HG03520 (cell line): ENCODE measurements at regions not wholly inside any gene's neighbourhood (a gene's known extent, or its start where the extent isn't known, plus 50 kb on each side); places are given as distances from the start of the nearest gene placed in this dataset.
"Not testable (repeated sequence)": the region's sequence is repeated elsewhere in the genome, so short reads cannot be mapped to it uniquely, and the experiment has no call there.

ENCODE experiments used
- ATAC-seq: cut with Tn5 transposase; IDR thresholded peaks from one replicate; pipeline ENCODE4 v1.9.1; 2021; ENCODE audit warnings: mild to moderate bottlenecking, moderate library complexity; ENCODE audit not compliant: unreplicated experiment

DNA sequence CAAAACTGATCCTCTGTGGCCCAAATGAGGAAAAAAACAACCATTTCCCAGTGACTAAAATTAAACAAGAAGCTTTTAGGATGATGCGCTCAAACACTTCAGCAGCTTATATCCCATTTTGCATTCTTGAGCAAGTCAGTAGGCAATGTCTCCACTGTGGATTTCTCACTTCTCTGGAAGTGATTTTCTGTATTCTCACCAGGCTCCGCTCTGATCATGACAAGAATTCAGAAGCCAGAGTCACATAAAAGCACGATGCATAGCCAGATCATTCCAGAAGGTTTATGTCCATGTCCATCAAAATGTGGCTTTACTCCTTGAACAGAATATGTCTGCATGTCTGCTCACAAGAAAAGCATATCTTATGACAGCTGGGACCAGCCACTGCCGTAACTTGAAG is 481.4 kb downstream of the ADRA2A start:
- no peak for ATAC-seq

DNA sequence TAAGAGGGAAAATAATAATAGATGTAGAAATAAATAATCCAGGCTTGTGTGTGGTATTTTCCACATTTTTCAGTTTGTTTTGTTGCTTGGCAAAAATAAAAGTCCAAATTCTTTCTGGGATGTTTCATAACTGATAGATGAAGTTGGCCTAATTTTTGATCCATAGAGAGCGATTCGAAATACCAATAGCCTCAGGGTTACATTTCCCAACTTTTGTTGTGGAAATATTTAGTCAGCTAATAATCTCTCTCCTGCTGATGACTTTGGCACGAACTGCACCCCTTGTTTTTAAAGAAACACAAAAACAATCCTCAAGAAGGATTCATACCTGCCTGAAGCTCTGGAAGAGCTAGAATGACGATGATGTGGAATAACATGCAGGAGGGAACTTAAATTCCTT is 483.2 kb downstream of the ADRA2A start:
- ATAC-seq: no peak

DNA sequence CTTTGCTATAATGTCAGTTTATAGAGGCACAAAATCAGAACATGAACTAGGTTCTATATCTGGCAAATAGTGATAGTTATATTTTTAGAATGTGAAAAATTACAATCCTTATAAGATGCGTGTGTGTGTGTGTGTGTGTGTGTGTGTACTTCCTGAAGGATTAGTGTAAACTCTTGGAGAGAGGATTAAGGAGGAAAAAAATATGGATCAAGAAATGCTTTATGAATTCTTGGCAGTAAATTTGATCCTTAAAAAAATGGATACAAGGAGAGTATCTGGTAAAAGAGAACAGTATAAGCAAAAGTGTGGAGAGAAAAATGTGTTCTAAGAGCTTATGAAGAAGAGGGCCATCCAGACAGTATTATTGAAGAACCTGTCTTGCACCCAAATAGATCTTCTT is 484.3 kb downstream of the ADRA2A start:
- no peak for ATAC-seq

DNA sequence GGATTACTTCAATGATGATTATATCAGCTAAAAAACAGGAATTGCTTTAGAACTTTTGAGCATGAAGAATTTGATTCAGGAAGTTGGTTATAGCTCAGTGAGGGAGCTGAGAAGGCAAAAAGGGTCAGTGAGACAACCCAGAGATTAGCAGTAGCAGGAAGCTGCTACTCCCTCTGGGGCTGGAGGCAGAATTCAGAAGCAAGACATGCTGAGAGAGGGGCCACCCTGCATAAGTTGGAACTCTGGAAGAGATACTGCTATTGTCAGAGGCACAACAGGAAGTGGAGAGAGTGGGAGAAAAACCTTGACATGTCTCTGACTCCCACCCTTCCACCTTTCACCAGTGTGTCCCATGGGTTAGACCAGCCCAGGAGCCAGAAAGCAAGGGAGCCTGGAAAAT is 488.7 kb downstream of the ADRA2A start:
- ATAC-seq: no peak

DNA sequence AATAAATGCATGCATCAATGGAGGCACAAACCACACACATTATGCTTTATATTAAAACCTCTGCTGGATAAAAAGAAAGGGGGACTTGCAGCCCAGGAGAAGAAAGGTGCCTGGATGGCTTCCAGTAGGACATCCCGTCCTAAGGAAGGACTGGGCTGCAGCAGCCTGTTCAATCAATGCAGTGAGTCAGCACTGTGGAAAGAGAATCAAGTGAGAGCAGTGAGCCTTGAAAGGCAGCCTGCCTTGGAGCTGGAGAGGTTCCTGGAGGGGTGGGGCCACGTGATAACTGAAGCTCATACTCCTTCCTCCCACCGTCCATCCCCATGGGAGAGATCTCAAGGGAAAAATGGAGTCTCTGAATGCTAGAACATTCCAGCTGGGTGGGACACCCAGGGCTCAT is 501.2 kb downstream of the ADRA2A start:
- ATAC-seq: no peak

DNA sequence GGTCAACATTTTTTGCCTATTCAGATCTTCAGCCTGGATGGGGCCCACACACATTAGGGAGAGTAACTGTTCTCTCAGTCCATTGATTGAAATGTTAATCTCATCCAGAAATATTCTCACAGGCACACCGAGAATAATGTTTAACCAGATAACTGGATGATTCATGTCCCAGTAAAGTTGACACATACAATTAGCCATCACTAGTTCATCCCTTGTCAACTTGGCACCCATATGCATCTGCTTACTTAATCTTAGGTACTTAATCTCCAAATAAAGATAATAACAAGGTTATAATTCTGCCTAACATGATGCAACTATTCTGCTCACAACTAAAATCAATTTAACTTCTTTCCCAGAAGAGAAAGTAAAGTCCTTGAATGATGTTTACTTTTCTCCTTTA is 502.6 kb downstream of the ADRA2A start:
- ATAC-seq: no peak

DNA sequence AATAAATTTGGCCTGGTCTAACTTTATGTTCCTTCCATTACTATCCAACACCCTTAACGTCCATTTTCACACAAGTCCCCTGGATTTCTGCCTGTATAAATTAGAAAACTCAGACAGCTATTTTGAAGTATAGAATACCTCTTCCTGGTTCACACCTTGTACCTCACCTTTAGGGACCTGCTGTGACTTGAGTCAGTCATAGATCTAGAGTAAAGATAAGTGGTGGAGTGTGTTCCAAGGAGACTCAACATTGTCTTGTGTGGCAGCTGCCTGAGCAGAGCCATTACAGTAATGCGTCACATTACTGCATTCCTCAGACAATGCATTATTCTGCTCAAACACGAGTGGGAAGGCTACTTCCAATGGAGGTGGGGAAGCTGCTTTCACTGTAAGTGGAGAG is 513.9 kb downstream of the ADRA2A start:
- no peak for ATAC-seq

DNA sequence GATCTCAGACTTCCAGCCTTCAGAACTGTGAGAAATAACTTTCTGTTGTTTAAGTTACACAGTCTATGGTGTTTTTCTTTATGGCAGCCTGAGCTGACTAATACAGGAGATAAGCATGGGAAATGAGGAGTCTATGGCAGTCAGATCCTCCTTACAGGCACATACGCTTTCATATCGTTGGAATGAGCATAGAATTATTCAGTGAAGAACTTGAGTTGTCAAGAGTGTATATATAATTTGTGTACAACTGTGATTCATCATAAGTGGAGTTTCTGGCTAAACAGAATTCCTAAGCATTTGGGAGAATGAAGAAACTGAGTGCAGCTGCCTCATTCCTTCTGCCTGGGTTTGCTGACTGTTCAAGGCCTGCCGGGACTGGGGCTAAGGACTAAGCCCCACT is 516.7 kb downstream of the ADRA2A start:
- ATAC-seq: no peak

DNA sequence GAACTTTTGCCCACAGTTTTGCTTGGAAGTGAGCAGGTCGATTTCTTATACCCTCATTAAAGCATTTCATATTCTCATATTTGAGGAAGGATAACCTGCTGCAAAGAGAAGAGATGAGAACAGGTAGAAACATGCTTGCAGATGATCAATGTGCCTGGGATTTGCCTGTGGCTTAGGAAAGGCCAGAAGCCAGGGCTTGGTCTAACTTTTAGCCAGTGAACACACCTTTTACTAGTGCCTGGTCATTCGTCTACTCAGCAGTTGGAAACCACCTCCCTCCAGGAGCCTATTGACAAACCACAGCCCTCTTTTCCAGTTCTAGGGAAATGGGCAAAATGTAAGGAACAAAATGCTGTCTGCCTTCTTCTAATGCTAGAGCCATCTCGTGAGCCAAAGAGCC is 518.3 kb downstream of the ADRA2A start:
- no peak for ATAC-seq

DNA sequence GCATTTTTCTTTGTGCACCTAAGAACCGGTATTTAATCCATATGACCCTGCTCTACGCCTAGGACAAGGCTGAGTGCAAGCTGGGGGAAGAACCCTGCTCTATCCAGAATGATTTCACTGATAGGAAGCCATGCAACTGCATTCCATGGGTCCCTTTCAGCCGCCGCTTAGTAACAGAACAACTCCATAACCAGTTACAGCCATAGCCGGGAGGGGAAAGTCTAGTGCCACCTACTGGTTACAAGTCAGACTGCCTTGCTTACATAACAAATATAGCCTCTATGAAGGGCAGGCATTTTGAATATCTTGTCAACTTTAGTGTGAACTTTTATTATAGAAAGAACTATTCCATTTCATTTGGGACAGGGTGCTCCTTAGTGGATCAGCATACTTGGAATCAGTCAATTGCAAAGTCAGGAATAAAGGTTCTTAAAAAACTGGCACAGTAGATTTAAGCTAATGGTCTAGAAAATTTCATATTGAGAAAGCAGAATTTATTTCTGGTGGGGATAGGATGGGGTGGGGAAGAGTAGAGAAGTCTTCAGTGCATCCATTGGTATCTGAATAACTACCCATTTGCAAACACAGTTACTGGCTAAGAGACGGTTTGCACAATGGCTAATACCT is 521.7 kb downstream of the ADRA2A start:
- peak; percentile 93 for ATAC-seq

DNA sequence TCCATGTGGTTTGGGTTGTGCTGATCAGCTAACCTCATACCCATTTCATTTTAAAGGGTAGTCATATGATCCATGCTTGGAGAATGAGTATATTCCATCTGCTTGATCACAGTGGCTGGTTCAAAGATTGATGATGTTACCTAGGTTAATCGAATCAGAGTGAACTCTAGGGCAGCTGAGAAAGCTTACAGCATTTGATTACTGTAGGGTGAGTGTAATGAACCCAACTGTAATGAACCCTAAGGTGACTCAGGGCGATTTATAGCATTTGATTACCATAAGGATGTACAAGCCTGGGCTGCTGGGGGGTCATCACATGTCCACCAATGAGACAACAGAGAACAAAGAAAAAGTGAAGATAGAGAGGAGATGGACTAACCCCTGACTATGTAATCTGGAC is 523.1 kb downstream of the ADRA2A start:
- no peak for ATAC-seq

DNA sequence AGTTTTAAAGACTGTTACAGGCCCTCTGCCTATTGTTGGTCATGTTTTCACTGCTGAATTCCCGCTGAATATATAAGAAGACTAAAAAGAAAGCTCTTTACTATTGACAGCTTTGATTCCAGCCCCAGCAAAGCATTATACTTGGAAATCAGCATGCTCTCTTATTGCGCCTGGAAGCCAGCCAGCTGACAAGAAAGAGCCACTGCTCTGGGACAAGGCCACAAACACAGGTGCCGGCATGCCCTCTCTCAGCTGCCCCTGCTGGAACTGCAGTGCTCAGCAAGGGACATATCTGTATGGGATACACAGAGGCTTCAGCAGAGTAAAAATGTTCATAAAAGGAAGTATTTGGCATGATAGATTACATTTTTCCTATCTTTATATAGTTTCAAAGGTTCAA is 523.9 kb downstream of the ADRA2A start:
- no peak for ATAC-seq

DNA sequence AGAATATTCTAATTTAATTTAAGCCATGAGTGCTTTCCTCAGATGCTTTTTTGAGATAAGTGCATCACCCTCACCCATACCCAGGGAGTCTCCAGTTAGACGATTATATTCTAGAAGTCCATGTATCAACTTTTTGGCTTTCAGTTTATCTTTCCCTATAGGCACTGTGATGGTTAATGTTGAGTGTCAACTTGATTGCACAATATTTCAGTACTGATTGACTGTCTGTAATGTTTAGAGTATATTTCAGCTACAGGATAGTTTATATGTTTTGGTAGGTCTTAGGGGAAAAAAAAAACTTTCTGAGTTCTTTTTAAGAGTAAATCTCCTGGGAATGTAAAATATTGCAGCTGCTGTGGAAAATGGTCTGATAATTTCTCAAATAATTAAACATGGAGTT is 535.4 kb downstream of the ADRA2A start:
- ATAC-seq: no peak

DNA sequence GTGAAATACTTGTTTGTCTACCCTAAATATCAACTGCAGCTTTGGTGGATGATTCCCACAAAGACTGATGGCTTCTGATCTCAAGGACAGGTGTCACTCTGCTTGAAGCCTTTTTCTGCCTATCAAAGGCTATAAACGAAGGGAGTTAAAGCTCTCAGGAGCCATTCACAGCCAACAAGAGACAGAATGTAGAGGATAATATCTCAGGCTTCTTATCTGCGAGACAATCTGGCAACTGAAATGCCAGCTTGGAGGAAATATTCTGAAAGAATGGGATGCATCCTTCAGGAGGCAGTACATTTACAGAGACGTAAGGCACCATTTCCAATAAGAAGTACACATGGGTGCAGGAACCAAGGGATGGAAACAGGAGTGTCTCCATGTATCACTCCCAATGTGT is 549.4 kb downstream of the GPAM start:
- ATAC-seq: no peak

DNA sequence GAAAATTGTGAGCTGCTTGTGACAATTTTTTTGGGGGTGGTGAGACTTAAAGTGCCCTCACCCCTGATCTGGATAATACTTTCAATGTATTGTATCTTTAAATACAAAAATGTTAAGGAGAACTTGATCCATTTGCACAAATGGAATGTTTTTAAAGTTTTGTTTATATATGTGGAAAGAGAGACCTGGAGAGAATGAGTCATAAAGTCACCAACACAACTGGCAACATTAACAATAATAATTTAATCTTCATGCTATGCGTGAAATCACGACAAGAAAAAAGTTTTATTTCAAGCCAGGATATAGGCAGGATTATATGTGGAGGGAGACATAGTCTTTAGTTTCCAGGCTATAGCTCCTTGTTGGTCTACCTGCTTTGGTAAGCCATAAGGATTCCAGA is 537.5 kb downstream of the GPAM start:
- ATAC-seq: no peak

DNA sequence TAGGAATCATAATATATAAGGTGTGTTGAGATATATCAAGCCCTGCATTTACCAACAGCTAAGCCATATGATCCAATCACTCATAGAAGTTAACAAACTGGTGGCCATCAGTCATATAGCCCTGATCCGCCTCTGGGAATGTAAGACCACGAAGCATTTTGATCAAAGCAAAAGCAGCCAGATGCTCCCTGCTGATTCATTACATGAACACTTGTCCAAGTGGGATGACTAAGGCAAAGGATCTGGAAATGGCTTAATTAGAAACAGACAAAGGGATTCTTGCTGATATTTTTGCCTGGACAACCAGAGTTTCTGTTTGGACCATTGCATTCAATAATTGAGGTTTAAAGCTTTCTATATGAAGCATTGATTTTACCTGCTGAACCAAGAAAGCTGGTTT is 535.5 kb downstream of the GPAM start:
- ATAC-seq: no peak

DNA sequence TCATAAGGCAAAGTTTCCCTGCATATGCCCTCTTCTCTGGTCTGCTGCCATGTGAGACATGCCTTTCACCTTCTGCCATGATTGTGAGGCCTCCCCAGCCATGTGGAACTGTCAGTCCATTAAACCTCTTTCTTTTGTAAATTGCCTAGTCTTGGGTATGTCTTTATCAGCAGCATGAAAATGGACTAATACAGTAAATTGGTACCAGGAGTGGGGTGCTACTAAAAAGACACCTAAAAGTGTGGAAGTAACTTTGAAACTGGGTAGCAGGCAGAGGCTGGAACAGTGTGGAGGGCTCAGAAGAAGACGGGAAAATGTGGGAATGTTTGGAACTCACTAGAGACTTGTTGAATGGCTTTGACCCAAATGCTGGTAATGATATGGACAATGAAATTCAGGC is 534.5 kb downstream of the GPAM start:
- not testable (repeated sequence) for ATAC-seq

DNA sequence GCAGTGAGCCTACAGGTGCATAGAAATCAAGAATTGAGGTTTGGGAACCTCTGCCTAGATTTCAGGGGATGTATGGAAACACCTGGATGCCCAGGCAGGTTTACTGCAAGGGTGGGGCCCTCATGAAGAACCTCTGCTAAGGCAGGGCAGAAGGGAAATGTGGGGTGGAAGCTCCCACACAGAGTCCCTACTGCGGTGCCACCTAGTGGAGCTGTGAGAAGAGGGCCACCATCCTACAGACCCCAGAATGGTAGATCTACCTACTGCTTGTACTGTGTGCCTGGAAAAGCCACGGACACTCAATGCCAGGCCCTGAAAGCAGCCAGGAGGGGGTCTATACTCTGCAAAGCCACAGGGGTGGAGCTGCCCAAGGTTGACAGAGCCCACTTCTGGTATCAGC is 533.5 kb downstream of the GPAM start:
- ATAC-seq: no peak

DNA sequence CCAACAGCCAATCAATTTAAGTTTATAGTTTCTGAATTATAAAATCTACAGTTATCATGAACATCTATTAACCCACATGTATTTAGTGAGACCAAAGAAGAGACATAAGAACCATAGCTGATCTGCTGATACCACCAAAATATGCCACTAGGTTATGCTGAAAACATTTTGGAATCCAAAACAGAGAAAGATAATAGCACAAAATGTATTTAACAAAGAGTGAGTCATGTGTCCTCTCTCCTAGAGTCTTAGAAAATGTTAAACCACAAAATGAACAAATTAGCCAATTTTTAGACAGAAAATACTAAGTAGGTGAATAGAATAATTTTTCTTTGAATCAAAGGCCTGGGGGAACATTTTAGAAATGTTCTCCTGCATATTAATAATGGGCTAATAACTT is 527.5 kb downstream of the GPAM start:
- ATAC-seq: no peak

DNA sequence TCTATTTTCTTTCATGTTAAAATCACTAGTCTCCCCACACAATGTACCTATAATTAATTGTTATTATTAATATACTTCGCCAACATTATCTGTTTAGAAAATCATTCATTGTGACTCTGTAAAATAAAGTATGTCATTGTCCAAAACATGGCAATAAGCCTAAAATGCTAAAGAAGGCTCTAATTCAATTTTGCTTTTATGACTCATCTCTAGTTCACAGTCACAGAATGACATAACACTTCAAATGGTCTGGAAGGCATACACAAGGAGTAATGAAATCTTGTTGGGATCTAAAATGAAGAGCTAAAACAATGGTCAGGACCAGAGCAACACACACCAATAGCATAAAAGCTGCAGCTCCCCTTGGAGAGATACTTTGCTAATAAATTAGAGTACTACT is 505.8 kb downstream of the GPAM start:
- no peak for ATAC-seq

DNA sequence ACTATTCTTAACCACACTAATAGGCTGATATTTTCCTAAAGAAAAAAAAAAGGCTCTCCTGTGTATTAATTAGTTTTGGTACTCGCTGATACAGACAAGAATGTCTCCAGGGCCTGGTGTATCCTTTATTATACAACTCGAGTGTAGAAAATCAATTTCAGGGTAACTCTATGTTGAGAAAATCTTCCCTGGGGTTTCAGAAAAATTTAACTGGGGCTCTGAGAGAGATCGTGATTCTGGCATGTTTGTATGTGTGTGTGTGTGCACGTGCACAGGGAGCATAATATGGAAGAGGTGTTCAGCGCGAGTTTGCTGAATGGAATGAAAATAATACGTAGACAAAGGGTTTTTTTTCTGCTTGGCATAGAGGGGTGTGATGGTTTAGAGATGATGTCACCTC is 496.8 kb downstream of the GPAM start:
- ATAC-seq: no peak

DNA sequence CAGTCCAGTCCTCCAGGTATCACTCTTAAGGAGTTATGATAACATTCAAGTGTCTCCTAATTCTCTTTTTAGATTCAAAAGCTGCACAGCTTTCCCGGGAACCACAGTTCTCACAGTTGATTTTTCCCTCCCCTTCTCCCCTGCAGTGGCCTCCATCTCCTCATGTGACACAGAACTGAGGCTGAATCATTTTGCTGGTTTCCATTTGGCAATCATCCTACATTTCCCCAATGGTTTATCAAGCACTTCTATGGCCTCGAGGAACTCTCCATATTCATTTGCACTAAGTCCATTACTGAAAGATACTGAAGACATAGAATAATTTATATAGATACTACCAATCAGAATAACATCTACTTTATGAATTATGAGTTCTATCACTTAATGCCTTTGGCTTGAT is 484.9 kb downstream of the GPAM start:
- no peak for ATAC-seq

DNA sequence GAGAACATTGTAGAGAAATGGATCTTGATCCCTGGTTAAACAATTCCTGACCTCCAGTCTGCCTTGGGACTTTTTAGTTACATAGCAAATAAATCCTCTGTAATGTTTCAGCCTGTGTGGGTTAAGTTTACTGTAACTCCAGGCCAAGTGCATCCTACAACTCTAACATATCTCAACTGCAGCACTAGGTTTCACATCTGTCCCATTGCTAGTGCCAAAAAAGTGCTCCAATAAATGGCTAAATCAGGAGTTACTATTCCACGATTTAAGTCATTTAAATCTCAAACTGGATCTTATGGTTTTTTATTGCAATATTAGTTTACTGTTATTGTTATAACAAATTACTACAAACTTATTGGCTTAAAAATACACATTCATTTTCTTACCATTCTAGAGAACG is 479.6 kb downstream of the GPAM start:
- no peak for ATAC-seq

DNA sequence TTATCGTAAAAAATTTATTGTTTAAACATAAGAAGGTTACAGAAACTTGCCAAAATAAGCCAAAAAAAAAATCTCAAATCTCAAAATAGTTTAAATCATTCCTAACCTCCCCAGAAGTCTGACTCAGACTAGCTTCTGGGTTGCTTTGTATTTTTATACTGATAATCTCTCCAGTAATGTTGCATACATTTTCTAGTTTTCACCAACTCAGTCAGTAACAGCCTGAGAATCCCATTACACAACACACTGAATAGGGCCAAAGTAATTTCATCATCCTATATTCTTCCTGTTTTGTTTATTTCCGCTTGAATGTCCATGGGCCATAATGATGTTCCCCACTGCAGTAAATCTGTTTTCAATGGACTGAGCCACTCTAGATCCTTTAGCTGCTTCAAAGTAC is 478.5 kb downstream of the GPAM start:
- ATAC-seq: no peak
